ENCODE measurements at regions not wholly inside any gene's neighbourhood (a gene's known extent, or its start where the extent isn't known, plus 50 kb on each side); places are given as distances from the start of the nearest gene placed in this dataset.
A peak's percentile ranks its signal among the peaks of the same experiment; 100 is the strongest.

GRCh38 chr12:4054630-4055029, 181.4 kb upstream of the PARP11 start:
- Mint-ChIP-seq H3K27me3 (ENCODE audit: insufficient read depth, unreplicated experiment) (peaks cover 74% of the 10 kb centered on the region), H3K36me3 (ENCODE audit: insufficient read depth, unreplicated experiment) (no peaks in the 10 kb centered on the region), H3K9me3 (ENCODE audit: unreplicated experiment) (no peaks in the 10 kb centered on the region), H3K27ac (ENCODE audit: low read depth, unreplicated experiment) (no peak overlapping the region), H3K4me3 (ENCODE audit: unreplicated experiment) (no peak overlapping the region), H3K4me1 (ENCODE audit: insufficient read depth, unreplicated experiment) (no peaks in the 10 kb centered on the region)
- TF ChIP-seq CTCF (IDR thresholded peaks at IDR 0.05; ENCODE audit: unreplicated experiment) = no peak
- intact Hi-C loops (cut with micrococcal nuclease) = no loop called here
- ChIA-PET CTCF (interaction anchor here (0.7 to 1.9 kb wide), 3 partner anchors 14 to 169 kb away, joined by 3 to 6 read pairs (median 6); no protein-coding TSS in a partner anchor), POLR2A (no interaction called here)
- no peak for DNase-seq (ENCODE audit: unreplicated experiment)
- no TSS peak for BruUV-seq (replicated peaks)

- H3K36me3 Mint-ChIP-seq (ENCODE audit: insufficient read depth, unreplicated experiment) = no peaks in the 10 kb centered on the region
- no peak overlapping the region for H3K4me3 Mint-ChIP-seq (ENCODE audit: unreplicated experiment)
- peak; percentile 57 for DNase-seq (ENCODE audit: unreplicated experiment)
- H3K4me1 Mint-ChIP-seq (ENCODE audit: insufficient read depth, unreplicated experiment) = no peaks in the 10 kb centered on the region
- no peak for TF ChIP-seq CTCF (IDR thresholded peaks at IDR 0.05; ENCODE audit: unreplicated experiment)
- ChIA-PET POLR2A (interaction anchor here (0.6 to 0.9 kb wide), 3 partner anchors 54 to 253 kb away, joined by 3 read pairs; partner anchors contain the start of gene CCND2), CTCF (interaction anchor here (0.6 to 1.9 kb wide), 3 partner anchors 14 to 255 kb away, joined by 3 to 11 read pairs (median 4); no protein-coding TSS in a partner anchor)
- no peaks in the 10 kb centered on the region for H3K9me3 Mint-ChIP-seq (ENCODE audit: unreplicated experiment)
- no TSS peak for BruUV-seq (replicated peaks)
- H3K27ac Mint-ChIP-seq (ENCODE audit: low read depth, unreplicated experiment) = no peak overlapping the region
- peaks cover 55% of the 10 kb centered on the region for H3K27me3 Mint-ChIP-seq (ENCODE audit: insufficient read depth, unreplicated experiment)
- intact Hi-C loops (cut with micrococcal nuclease) = no loop called here
Observed at GRCh38 chr12:4052691-4053090, 179.5 kb upstream of the PARP11 start.

GRCh38 chr12:4051596-4051995, 178.4 kb upstream of the PARP11 start:
- Mint-ChIP-seq H3K27me3 (ENCODE audit: insufficient read depth, unreplicated experiment) (peaks cover 56% of the 10 kb centered on the region), H3K4me1 (ENCODE audit: insufficient read depth, unreplicated experiment) (no peaks in the 10 kb centered on the region)
- CTCF ChIA-PET = interaction anchor here (1.9 kb wide), 1 partner anchor 13 kb away, joined by 11 read pairs; no protein-coding TSS in a partner anchor

GRCh38 chr12:4050340-4050739, 177.1 kb upstream of the PARP11 start:
- ChIA-PET POLR2A (no interaction called here), CTCF (interaction anchor here (1.0 to 4.1 kb wide), 5 partner anchors 11 to 165 kb away, joined by 3 to 22 read pairs (median 5); no protein-coding TSS in a partner anchor)
- H3K36me3 Mint-ChIP-seq (ENCODE audit: insufficient read depth, unreplicated experiment) = no peaks in the 10 kb centered on the region
- DNase-seq (ENCODE audit: unreplicated experiment) = no peak
- H3K27me3 Mint-ChIP-seq (ENCODE audit: insufficient read depth, unreplicated experiment) = peaks cover 57% of the 10 kb centered on the region
- TF ChIP-seq CTCF (IDR thresholded peaks at IDR 0.05; ENCODE audit: unreplicated experiment) = no peak
- no peaks in the 10 kb centered on the region for H3K4me1 Mint-ChIP-seq (ENCODE audit: insufficient read depth, unreplicated experiment)
- intact Hi-C loops (cut with micrococcal nuclease) = no loop called here
- no peaks in the 10 kb centered on the region for H3K9me3 Mint-ChIP-seq (ENCODE audit: unreplicated experiment)
- BruUV-seq (replicated peaks) = no TSS peak
- no peak overlapping the region for H3K27ac Mint-ChIP-seq (ENCODE audit: low read depth, unreplicated experiment)
- H3K4me3 Mint-ChIP-seq (ENCODE audit: unreplicated experiment) = no peak overlapping the region

More at GRCh38 chr12:4051596-4051995, 178.4 kb upstream of the PARP11 start:
- TF ChIP-seq CTCF (IDR thresholded peaks at IDR 0.05; ENCODE audit: unreplicated experiment) = no peak
- POLR2A ChIA-PET = no interaction called here
- DNase-seq (ENCODE audit: unreplicated experiment) = no peak
- no TSS peak for BruUV-seq (replicated peaks)
- no peak overlapping the region for H3K4me3 Mint-ChIP-seq (ENCODE audit: unreplicated experiment)
- intact Hi-C loops (cut with micrococcal nuclease) = no loop called here
- H3K9me3 Mint-ChIP-seq (ENCODE audit: unreplicated experiment) = no peaks in the 10 kb centered on the region
- H3K27ac Mint-ChIP-seq (ENCODE audit: low read depth, unreplicated experiment) = no peak overlapping the region
- H3K36me3 Mint-ChIP-seq (ENCODE audit: insufficient read depth, unreplicated experiment) = no peaks in the 10 kb centered on the region

All from MCF 10A (cell line).